HepG2 (cell line): ENCODE measurements at regions not wholly inside any gene's neighbourhood (a gene's known extent, or its start where the extent isn't known, plus 50 kb on each side); places are given as distances from the start of the nearest gene placed in this dataset.

ENCODE experiments used
- ATAC-seq: fragments of 200-7000 bp; cut with Tn5 transposase; 3 replicates; pipeline ENCODE4 v1.9.1; 2020; ENCODE audit warnings: mild to moderate bottlenecking, moderate library complexity
- BruUV-seq: library from RNA; stranded (reverse); fragments of 400-500 nt; replicated peaks from 2 replicates; lab custom pipeline; 2021; lab: Mats Ljungman, UMichigan
- CTCF ChIA-PET: fragments of 300-600 bp; formaldehyde crosslinking; extraction: SDS; loops from one replicate; lab custom pipeline; 2021; ENCODE audit warnings: low total read pairs, inconsistent platforms, low intra/inter-chr PET ratio; lab: Yijun Ruan, JAX
- POLR2A ChIA-PET: fragments of 350-600 bp; sonication (Branson Sonifier 250); formaldehyde crosslinking; loops from one replicate; lab custom pipeline; 2020; ENCODE audit warnings: antibody characterized with exemption, inconsistent platforms; lab: Yijun Ruan, JAX
- DNase-seq: peaks from one replicate; pipeline ENCODE4 v3.0.0-alpha.2; 2015; ENCODE audit warnings: low spot score
- FAIRE-seq: peaks from 3 replicates; lab custom pipeline; 2011; peaks lifted over from hg19 to GRCh38; lab: Jason Lieb, UNC
- H2AFZ ChIP-seq: one replicate; pipeline ENCODE4 v1.6.1; 2011; ENCODE audit warnings: low read length, inconsistent platforms
- H3K27ac ChIP-seq: fragments of 300-600 bp; 3 replicates; pipeline ENCODE4 v1.8.0; 2011; ENCODE audit warnings: mixed run types, mild to moderate bottlenecking, mixed read lengths, low read length, inconsistent platforms; ENCODE audit not compliant: insufficient read depth; ENCODE audit errors: extremely low read length
- H3K27me3 ChIP-seq, 2 experiments: fragments of 200-600 bp in 1 of 2; 2 replicates in 1 of 2; 3 replicates in 1 of 2; pipeline versions ENCODE4 v1.6.0 to v1.8.0; 2011; ENCODE audit warnings: low read length in 2 of 2, mild to moderate bottlenecking in 2 of 2, moderate library complexity in 2 of 2, inconsistent platforms in 1 of 2; ENCODE audit not compliant: insufficient read depth in 2 of 2, control insufficient read depth in 1 of 2
- H3K36me3 ChIP-seq, 2 experiments: fragments of 200-600 bp in 1 of 2; replicated peaks in 1 of 2; 2 replicates in 1 of 2; 3 replicates in 1 of 2; pipeline versions ENCODE4 v1.5.1 to v1.8.0; 2011; ENCODE audit warnings: low read length in 2 of 2, inconsistent platforms in 1 of 2; ENCODE audit not compliant: insufficient read depth in 2 of 2, control insufficient read depth in 1 of 2
- H3K4me1 ChIP-seq: 2 replicates; pipeline ENCODE4 v1.5.1; 2012; ENCODE audit warnings: low read length, inconsistent platforms; ENCODE audit not compliant: insufficient read depth
- H3K4me2 ChIP-seq: 2 replicates; pipeline ENCODE4 v1.6.0; 2011; ENCODE audit warnings: low read depth, low read length, inconsistent platforms
- H3K4me3 ChIP-seq, 3 experiments: fragments of 200-600 bp in 1 of 3; sonication (generic), shearing (Covaris generic) in 1 of 3; replicated peaks in 1 of 3; 2 replicates each; pipeline ENCODE4 v1.5.1; 2011 to 2016; ENCODE audit warnings: low read length in 3 of 3, inconsistent platforms in 2 of 3, low read depth in 2 of 3, mild to moderate bottlenecking in 2 of 3, control low read depth in 1 of 3, mixed read lengths in 1 of 3; ENCODE audit not compliant: insufficient read depth in 1 of 3
- H3K79me2 ChIP-seq: one replicate; pipeline ENCODE4 v1.6.1; 2011; ENCODE audit warnings: low read length, inconsistent platforms; ENCODE audit not compliant: insufficient read depth
- H3K9ac ChIP-seq: 2 replicates; pipeline ENCODE4 v1.6.0; 2011; ENCODE audit warnings: mild to moderate bottlenecking, low read depth, low read length, inconsistent platforms; ENCODE audit not compliant: insufficient read depth
- H3K9me3 ChIP-seq: 2 replicates; pipeline ENCODE4 v1.5.1; 2012; ENCODE audit warnings: mild to moderate bottlenecking, low read length
- H4K20me1 ChIP-seq: 2 replicates; pipeline ENCODE4 v1.6.0; 2011; ENCODE audit warnings: inconsistent platforms, mild to moderate bottlenecking, low read length, moderate library complexity; ENCODE audit not compliant: insufficient read depth
- ARID2 ChIP-seq: sonication (generic); formaldehyde crosslinking; IDR thresholded peaks from 2 replicates; pipeline ENCODE4 v1.8.1; 2022; ENCODE audit warnings: mild to moderate bottlenecking, missing genetic modification reagents, borderline replicate concordance
- DNMT1 ChIP-seq: sonication (generic); formaldehyde crosslinking; IDR thresholded peaks from 2 replicates; pipeline ENCODE4 v1.5.1; 2020; ENCODE audit warnings: mild to moderate bottlenecking, missing genetic modification reagents
- JDP2 ChIP-seq: sonication (generic); formaldehyde crosslinking; IDR thresholded peaks from 2 replicates; pipeline ENCODE4 v1.8.1; 2022; ENCODE audit warnings: missing genetic modification reagents, borderline replicate concordance
- KDM4B ChIP-seq: sonication (generic); formaldehyde crosslinking; IDR thresholded peaks from 2 replicates; pipeline ENCODE4 v1.4.0; 2020; ENCODE audit warnings: missing genetic modification reagents
- POGZ ChIP-seq: sonication (generic); formaldehyde crosslinking; IDR thresholded peaks from 2 replicates; pipeline ENCODE4 v1.4.0; 2020; ENCODE audit warnings: mild to moderate bottlenecking, missing genetic modification reagents
- RBAK ChIP-seq: sonication (generic); formaldehyde crosslinking; IDR thresholded peaks from 2 replicates; pipeline ENCODE4 v1.5.1; 2020; ENCODE audit warnings: mild to moderate bottlenecking, missing genetic modification reagents
- ZNF24 ChIP-seq: fragments of 450-650 bp; IDR thresholded peaks from 2 replicates; pipeline ENCODE4 v1.6.1; 2017; ENCODE audit warnings: antibody characterized with exemption, mild to moderate bottlenecking
- ZNF3 ChIP-seq: IDR thresholded peaks from 2 replicates; pipeline ENCODE4 v1.7.0; 2017; ENCODE audit warnings: inconsistent platforms
- ZNF646 ChIP-seq: sonication (generic); formaldehyde crosslinking; IDR thresholded peaks from 2 replicates; pipeline ENCODE4 v1.9.0; 2021; ENCODE audit warnings: mild to moderate bottlenecking, missing genetic modification reagents
- ZNF891 ChIP-seq: sonication (generic); formaldehyde crosslinking; IDR thresholded peaks from 2 replicates; pipeline ENCODE4 v1.5.0; 2020; ENCODE audit warnings: mild to moderate bottlenecking, missing genetic modification reagents
- WGBS: methylation state at CpG from one replicate; pipeline ENCODE4 v1.1.6; 2017; ENCODE audit warnings: low lambda C conversion rate; 5-methylcytosine and 5-hydroxymethylcytosine counted together
- in situ Hi-C: cut with HindIII; loops from 2 replicates; pipeline ENCODE4 v1.10.0; 2017; ENCODE audit warnings: low pct_unique_long_range_greater_than_20kb; ENCODE audit not compliant: extremely low pct_ligation_motif_present
- intact Hi-C: fragments of 100-400 bp; cut with micrococcal nuclease; formaldehyde crosslinking; loops from one replicate; pipeline ENCODE4 v1.10.0; 2022; ENCODE audit not compliant: unreplicated experiment
- TF ChIP-seq, protein P1 (sequence below): sonication (generic); formaldehyde crosslinking; IDR thresholded peaks from 2 replicates; pipeline ENCODE4 v1.9.0; 2021; ENCODE audit warnings: missing genetic modification reagents, borderline replicate concordance

DNA sequence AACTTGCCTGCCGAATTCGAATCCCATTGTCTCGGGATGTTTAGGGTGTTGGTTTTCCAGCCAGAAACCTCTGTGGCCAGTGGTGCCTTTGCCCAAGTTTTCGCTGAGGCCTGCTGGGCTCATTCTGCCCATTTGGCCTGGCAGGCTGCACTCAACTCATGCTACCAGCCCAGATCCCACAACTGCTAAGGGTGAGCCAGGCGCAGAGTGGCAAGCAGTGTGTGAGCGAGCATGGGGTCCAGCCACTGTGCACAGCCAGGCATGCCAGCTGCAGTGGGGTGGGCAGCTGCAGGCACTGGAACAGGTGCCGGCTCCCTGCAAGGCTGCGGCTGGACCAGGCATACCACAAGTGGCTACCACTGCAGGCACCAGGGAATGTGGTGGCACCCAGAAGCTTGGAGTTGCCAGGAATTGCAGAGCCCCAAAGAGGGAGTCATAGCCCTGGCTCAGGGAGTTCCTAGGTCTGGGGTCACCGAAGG, 151.4 kb upstream of the P2RY1 start:
- no peaks in the 10 kb centered on the region for H3K36me3 ChIP-seq
- H3K9ac ChIP-seq: no peak overlapping the region
- BruUV-seq: no TSS peak
- H3K79me2 ChIP-seq: no peaks in the 10 kb centered on the region
- no peak overlapping the region for H2AFZ ChIP-seq
- intact Hi-C loops: no loop called here
- H3K27me3 ChIP-seq: no peaks in the 10 kb centered on the region; a peak in 1 of 5 replicates
- H3K4me1 ChIP-seq: no peaks in the 10 kb centered on the region
- H3K9me3 ChIP-seq: peaks cover 10% of the 10 kb centered on the region
- in situ Hi-C loops: no loop called here
- ChIA-PET CTCF (no interaction called here), POLR2A (no interaction called here)
- no peaks in the 10 kb centered on the region for H4K20me1 ChIP-seq
- no peak overlapping the region for H3K4me3 ChIP-seq
- DNase-seq (no peak), ATAC-seq (no peak), FAIRE-seq (no peak)
- no peak overlapping the region for H3K27ac ChIP-seq
- 10% methylated on average over 6 of the region's 9 CpGs for WGBS
- no peak overlapping the region for H3K4me2 ChIP-seq
- TF ChIP-seq, protein P1, sequence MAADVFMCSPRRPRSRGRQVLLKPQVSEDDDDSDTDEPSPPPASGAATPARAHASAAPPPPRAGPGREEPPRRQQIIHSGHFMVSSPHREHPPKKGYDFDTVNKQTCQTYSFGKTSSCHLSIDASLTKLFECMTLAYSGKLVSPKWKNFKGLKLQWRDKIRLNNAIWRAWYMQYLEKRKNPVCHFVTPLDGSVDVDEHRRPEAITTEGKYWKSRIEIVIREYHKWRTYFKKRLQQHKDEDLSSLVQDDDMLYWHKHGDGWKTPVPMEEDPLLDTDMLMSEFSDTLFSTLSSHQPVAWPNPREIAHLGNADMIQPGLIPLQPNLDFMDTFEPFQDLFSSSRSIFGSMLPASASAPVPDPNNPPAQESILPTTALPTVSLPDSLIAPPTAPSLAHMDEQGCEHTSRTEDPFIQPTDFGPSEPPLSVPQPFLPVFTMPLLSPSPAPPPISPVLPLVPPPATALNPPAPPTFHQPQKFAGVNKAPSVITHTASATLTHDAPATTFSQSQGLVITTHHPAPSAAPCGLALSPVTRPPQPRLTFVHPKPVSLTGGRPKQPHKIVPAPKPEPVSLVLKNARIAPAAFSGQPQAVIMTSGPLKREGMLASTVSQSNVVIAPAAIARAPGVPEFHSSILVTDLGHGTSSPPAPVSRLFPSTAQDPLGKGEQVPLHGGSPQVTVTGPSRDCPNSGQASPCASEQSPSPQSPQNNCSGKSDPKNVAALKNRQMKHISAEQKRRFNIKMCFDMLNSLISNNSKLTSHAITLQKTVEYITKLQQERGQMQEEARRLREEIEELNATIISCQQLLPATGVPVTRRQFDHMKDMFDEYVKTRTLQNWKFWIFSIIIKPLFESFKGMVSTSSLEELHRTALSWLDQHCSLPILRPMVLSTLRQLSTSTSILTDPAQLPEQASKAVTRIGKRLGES (CRISPR knock-in tag): no peak
- TF ChIP-seq ZNF3 (CRISPR knock-in tag) (no peak), DNMT1 (CRISPR knock-in tag) (no peak)
- TF ChIP-seq, all 625 proteins: peak for 0

- in situ Hi-C loops: no loop called here
- no peak for DNase-seq
- ChIA-PET POLR2A (no interaction called here), CTCF (no interaction called here)
- Histone ChIP-seq H3K36me3 (no peaks in the 10 kb centered on the region), H3K27me3 (no peaks in the 10 kb centered on the region; a peak in 1 of 5 replicates), H3K27ac (no peak overlapping the region), H2AFZ (no peak overlapping the region), H3K79me2 (no peaks in the 10 kb centered on the region), H3K9ac (no peak overlapping the region), H3K4me3 (no peak overlapping the region), H3K4me2 (no peak overlapping the region), H3K4me1 (no peaks in the 10 kb centered on the region), H4K20me1 (no peaks in the 10 kb centered on the region), H3K9me3 (peaks cover 10% of the 10 kb centered on the region)
- ATAC-seq: no peak
- intact Hi-C loops: no loop called here
- WGBS: 0% methylated on average over 1 of the region's 1 CpG
- no TSS peak for BruUV-seq
- FAIRE-seq: no peak
- TF ChIP-seq JDP2 (no peak), ZNF891 (CRISPR knock-in tag) (no peak), ZNF24 (no peak), RBAK (CRISPR knock-in tag) (no peak), ZNF646 (CRISPR knock-in tag) (no peak), ARID2 (CRISPR knock-in tag) (no peak), POGZ (no peak), KDM4B (CRISPR knock-in tag) (no peak)
These were observed 150.7 kb upstream of the P2RY1 start for GRCh38 chr3:152684279-152684678.
